ENCODE measurements at regions not wholly inside any gene's neighbourhood (a gene's known extent, or its start where the extent isn't known, plus 50 kb on each side); places are given as distances from the start of the nearest gene placed in this dataset.

GRCh38 chr10:52627279-52627678 is 145.3 kb downstream of the MBL2 start:
- TF ChIP-seq, protein P1, sequence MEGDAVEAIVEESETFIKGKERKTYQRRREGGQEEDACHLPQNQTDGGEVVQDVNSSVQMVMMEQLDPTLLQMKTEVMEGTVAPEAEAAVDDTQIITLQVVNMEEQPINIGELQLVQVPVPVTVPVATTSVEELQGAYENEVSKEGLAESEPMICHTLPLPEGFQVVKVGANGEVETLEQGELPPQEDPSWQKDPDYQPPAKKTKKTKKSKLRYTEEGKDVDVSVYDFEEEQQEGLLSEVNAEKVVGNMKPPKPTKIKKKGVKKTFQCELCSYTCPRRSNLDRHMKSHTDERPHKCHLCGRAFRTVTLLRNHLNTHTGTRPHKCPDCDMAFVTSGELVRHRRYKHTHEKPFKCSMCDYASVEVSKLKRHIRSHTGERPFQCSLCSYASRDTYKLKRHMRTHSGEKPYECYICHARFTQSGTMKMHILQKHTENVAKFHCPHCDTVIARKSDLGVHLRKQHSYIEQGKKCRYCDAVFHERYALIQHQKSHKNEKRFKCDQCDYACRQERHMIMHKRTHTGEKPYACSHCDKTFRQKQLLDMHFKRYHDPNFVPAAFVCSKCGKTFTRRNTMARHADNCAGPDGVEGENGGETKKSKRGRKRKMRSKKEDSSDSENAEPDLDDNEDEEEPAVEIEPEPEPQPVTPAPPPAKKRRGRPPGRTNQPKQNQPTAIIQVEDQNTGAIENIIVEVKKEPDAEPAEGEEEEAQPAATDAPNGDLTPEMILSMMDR (IDR thresholded peaks at IDR 0.05; ENCODE audit: borderline replicate concordance, extremely low read depth, low read length, poor library complexity, severe bottlenecking) = no peak
- no peak for TF ChIP-seq EZH2 (IDR thresholded peaks at IDR 0.05; ENCODE audit: borderline replicate concordance, low read depth, low read length, severe bottlenecking)

Data from DND-41 (cell line).